ENCODE measurements at regions not wholly inside any gene's neighbourhood (a gene's known extent, or its start where the extent isn't known, plus 50 kb on each side); places are given as distances from the start of the nearest gene placed in this dataset.

DNA sequence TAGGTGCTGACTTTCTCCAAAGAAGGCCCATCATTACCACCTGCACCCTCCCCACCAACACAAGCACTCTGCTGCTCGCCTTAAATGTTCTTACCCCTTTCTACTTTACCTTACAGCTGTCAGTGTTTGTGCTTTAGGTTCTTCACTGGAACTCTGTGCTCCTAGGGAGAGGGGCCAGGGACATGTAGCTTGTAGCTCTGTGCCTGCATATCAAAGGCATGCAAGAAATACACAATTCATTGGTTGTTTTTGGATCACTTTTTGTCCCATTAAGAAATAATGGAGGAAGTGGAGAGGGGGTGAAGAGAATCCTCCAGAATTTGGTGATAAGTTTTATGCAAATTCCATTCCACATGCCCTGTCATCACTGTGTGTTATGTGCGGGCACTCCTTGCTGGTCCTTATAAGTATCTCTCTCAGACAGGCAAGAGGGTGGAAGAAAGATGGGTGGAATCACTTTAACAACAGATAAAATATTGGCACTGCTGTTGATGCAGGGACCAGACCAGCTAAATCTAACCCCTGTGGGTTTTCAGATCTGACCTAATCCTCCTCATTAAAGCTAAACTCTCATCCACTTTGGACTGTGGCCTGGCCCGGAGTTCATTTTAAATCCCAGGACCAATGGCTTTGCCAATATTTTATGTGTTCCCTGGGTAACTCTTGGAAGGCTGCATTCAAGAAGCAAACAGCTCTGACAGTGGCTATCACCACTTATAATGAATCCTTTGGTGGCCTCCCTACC lies 375.8 kb upstream of the NFE2L3 start:
- no peaks in the 10 kb centered on the region for H3K27me3 ChIP-seq
- no peak for DNase-seq (ENCODE audit: low spot score in 2 of 2)
- no peaks in the 10 kb centered on the region for H3K9me3 ChIP-seq
- intact Hi-C loops (cut with DNase I; ENCODE audit: low total_unique reads) = no loop called here
- no peak overlapping the region for H3K4me3 ChIP-seq
- H3K4me1 ChIP-seq = no peaks in the 10 kb centered on the region
- H3K27ac ChIP-seq = no peak overlapping the region
- TF ChIP-seq POLR2A (IDR thresholded peaks at IDR 0.05) = no peak
- H3K36me3 ChIP-seq = no peaks in the 10 kb centered on the region

DNA sequence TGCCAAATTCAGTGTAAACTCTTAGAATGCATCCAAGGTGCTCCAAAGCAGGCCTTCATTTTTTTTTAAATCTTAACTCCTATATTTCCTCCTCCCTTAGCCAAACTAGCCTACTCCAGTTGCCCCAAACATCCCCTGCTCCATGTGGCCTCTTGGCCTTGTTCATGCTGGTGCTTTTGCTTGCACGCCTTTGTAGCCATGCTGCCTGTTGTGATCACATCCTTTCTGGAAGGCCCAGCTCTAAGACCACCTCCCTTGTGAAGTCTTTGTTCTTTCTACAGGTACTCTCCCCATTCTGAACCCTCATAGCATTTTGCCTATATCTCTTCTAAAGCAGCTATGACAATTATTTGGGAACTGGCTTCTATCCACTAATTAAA lies 375.3 kb upstream of the NFE2L3 start:
- intact Hi-C loops (cut with DNase I; ENCODE audit: low total_unique reads) = no loop called here
- TF ChIP-seq POLR2AphosphoS5 (IDR thresholded peaks at IDR 0.05) = no peak
- TF ChIP-seq POLR2A (IDR thresholded peaks at IDR 0.05) = no peak
- no peak for TF ChIP-seq CTCF (IDR thresholded peaks at IDR 0.05)
- Histone ChIP-seq H3K4me1 (no peaks in the 10 kb centered on the region), H3K9me3 (no peaks in the 10 kb centered on the region), H3K27ac (no peak overlapping the region), H3K4me3 (no peak overlapping the region), H3K36me3 (no peaks in the 10 kb centered on the region), H3K27me3 (no peaks in the 10 kb centered on the region)
- no peak for DNase-seq (ENCODE audit: low spot score in 2 of 2)

DNA sequence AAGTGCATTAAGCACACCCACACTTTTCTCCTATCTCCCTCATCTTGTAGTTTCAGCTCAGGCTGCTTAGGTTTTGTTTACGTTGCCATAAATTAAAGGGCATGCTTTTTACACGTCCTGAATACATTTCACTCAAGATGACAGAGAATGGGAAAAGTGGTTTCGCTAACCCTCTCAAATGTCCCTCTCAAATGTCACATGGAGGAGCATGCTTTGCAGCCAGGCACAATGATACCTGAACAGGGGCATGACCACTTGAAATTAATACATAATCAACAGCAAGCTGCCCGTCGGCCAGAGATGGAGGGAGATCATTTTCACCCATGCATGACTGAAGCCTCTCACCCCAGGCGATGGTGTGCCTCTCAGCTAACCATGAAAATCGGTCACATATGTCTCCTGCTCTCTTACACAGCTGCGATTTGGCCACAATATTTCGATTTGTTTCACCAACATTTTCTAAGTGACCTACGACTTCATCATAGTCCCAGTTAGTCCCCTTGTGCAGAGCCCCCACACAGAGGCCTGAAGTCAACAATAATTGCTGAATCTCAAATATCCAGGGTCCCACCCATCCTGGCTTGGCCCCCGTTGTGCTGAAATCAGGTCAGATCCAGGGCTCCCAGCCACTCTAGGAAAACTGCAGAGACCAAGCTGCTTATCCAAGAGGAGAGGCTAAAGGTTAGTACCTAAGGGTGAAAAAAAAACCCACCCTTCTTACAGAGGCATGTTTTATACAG lies 373.9 kb upstream of the NFE2L3 start:
- Histone ChIP-seq H3K27ac (no peak overlapping the region), H3K4me1 (no peaks in the 10 kb centered on the region), H3K4me3 (no peak overlapping the region), H3K36me3 (no peaks in the 10 kb centered on the region), H3K27me3 (no peaks in the 10 kb centered on the region), H3K9me3 (no peaks in the 10 kb centered on the region)
- TF ChIP-seq POLR2A (IDR thresholded peaks at IDR 0.05) = no peak
- no peak for TF ChIP-seq POLR2AphosphoS5 (IDR thresholded peaks at IDR 0.05)
- no peak for TF ChIP-seq CTCF (IDR thresholded peaks at IDR 0.05)
- no peak for DNase-seq (ENCODE audit: low spot score in 2 of 2)
- intact Hi-C loops (cut with DNase I; ENCODE audit: low total_unique reads) = no loop called here

DNA sequence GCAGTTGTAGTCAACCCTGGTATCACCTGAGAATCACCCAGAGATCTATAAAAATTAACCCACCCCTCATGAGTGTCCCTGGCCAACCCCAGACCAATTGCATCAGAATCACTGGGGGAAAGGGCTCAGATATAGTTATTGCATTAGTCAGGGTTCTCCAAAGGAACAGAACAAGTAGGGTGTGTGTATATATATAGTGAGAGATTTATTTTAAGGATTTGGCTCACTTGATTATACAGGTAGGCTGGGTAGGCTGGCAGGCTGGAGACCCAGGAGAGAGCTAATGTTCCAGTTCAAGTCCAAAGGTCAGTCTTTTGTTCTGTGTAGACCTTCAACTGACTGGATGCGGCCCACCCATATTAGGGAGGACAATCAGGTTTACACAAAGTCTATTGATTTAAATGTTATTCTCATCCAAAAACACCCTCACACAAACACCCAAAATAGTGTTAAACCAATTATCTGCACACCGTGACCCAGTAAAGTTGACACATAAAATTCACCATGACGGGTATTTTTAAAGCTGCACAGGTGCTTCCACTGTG lies 372.9 kb upstream of the NFE2L3 start:
- Histone ChIP-seq H3K4me1 (no peaks in the 10 kb centered on the region), H3K4me3 (no peak overlapping the region), H3K36me3 (no peaks in the 10 kb centered on the region), H3K27me3 (no peaks in the 10 kb centered on the region), H3K9me3 (no peaks in the 10 kb centered on the region), H3K27ac (no peak overlapping the region)
- intact Hi-C loops (cut with DNase I; ENCODE audit: low total_unique reads) = no loop called here
- no peak for TF ChIP-seq POLR2A (IDR thresholded peaks at IDR 0.05)
- no peak for TF ChIP-seq POLR2AphosphoS5 (IDR thresholded peaks at IDR 0.05)
- DNase-seq (ENCODE audit: low spot score in 2 of 2) = no peak

GRCh38 chr7:25780904-25781303 lies 371.1 kb upstream of the NFE2L3 start:
- H3K4me1 ChIP-seq = no peaks in the 10 kb centered on the region
- no peaks in the 10 kb centered on the region for H3K36me3 ChIP-seq
- no peaks in the 10 kb centered on the region for H3K27me3 ChIP-seq
- TF ChIP-seq CTCF (IDR thresholded peaks at IDR 0.05) = no peak
- TF ChIP-seq POLR2A (IDR thresholded peaks at IDR 0.05) = no peak
- no peak for TF ChIP-seq POLR2AphosphoS5 (IDR thresholded peaks at IDR 0.05)
- DNase-seq (ENCODE audit: low spot score in 2 of 2) = no peak
- H3K9me3 ChIP-seq = no peaks in the 10 kb centered on the region
- intact Hi-C loops (cut with DNase I; ENCODE audit: low total_unique reads) = no loop called here
- no peak overlapping the region for H3K27ac ChIP-seq
- H3K4me3 ChIP-seq = no peak overlapping the region

DNA sequence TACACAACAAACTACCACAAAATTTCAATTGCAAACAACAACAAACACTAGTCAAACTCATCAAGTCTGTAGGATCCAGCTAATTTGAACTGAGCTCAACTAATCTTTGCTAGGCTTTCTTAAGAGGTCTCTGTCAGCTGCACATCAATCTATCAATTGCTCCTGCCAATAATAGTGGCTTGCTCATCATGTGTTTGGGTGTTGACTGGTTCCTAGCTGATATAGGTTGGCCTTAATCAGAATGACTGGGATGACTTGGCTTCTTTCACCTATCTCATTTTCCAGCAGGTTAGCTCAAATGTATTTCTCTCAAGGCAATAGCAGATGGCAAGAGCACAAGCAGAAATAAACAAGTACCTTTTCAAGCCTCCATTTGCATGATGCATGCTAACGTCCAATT lies 370.3 kb upstream of the NFE2L3 start:
- no peaks in the 10 kb centered on the region for H3K36me3 ChIP-seq
- intact Hi-C loops (cut with DNase I; ENCODE audit: low total_unique reads) = no loop called here
- no peaks in the 10 kb centered on the region for H3K4me1 ChIP-seq
- no peak overlapping the region for H3K27ac ChIP-seq
- DNase-seq (ENCODE audit: low spot score in 2 of 2) = no peak
- TF ChIP-seq POLR2A (IDR thresholded peaks at IDR 0.05) (no peak), POLR2AphosphoS5 (IDR thresholded peaks at IDR 0.05) (no peak), CTCF (IDR thresholded peaks at IDR 0.05) (no peak)
- H3K27me3 ChIP-seq = no peaks in the 10 kb centered on the region
- H3K4me3 ChIP-seq = no peak overlapping the region
- H3K9me3 ChIP-seq = no peaks in the 10 kb centered on the region

Data from breast epithelium (tissue), 4 donors.